Activated T-cell treated with anti-CD3 and anti-CD28 coated beads for 48 hours (primary cell): ENCODE measurements at regions not wholly inside any gene's neighbourhood (a gene's known extent, or its start where the extent isn't known, plus 50 kb on each side); places are given as distances from the start of the nearest gene placed in this dataset.

Experiments used
- DNase-seq: peaks from one replicate; pipeline ENCODE4 v3.0.0-alpha.2; 2020; ENCODE audit warnings: low read depth

- DNase-seq: no peak
These were observed 203.3 kb upstream of the HS3ST1 start for GRCh38 chr4:11632025-11632424.

GRCh38 chr4:11631416-11631815, 202.7 kb upstream of the HS3ST1 start:
- DNase-seq: no peak

- DNase-seq: no peak
These were observed 199.5 kb upstream of the HS3ST1 start for GRCh38 chr4:11628093-11628725.

- DNase-seq: no peak
These were observed 197.4 kb upstream of the HS3ST1 start for GRCh38 chr4:11626066-11626465.

- no peak for DNase-seq
These were observed 196.5 kb upstream of the HS3ST1 start for GRCh38 chr4:11625211-11625610.

GRCh38 chr4:11624370-11624769, 195.7 kb upstream of the HS3ST1 start:
- no peak for DNase-seq

GRCh38 chr4:11623726-11624037, 195.0 kb upstream of the HS3ST1 start:
- DNase-seq: no peak

GRCh38 chr4:11622961-11623725, 194.4 kb upstream of the HS3ST1 start:
- no peak for DNase-seq

GRCh38 chr4:11620861-11621260, 192.2 kb upstream of the HS3ST1 start:
- no peak for DNase-seq

GRCh38 chr4:11618666-11619282, 190.1 kb upstream of the HS3ST1 start:
- no peak for DNase-seq

GRCh38 chr4:11616856-11617255, 188.2 kb upstream of the HS3ST1 start:
- DNase-seq: no peak

GRCh38 chr4:11615601-11616000, 186.9 kb upstream of the HS3ST1 start:
- DNase-seq: no peak

- no peak for DNase-seq
These were observed 185.7 kb upstream of the HS3ST1 start for GRCh38 chr4:11614426-11614825.

- DNase-seq: no peak
These were observed 183.2 kb upstream of the HS3ST1 start for GRCh38 chr4:11611868-11612267.

- DNase-seq: no peak
These were observed 181.1 kb upstream of the HS3ST1 start for GRCh38 chr4:11609751-11610150.

GRCh38 chr4:11608992-11609391, 180.3 kb upstream of the HS3ST1 start:
- no peak for DNase-seq

- no peak for DNase-seq
These were observed 177.4 kb upstream of the HS3ST1 start for GRCh38 chr4:11606078-11606477.

- DNase-seq: no peak
These were observed 176.9 kb upstream of the HS3ST1 start for GRCh38 chr4:11605597-11605996.

- DNase-seq: no peak
These were observed 176.1 kb upstream of the HS3ST1 start for GRCh38 chr4:11604821-11605220.

GRCh38 chr4:11603591-11604194, 175.0 kb upstream of the HS3ST1 start:
- DNase-seq: no peak

- DNase-seq: no peak
These were observed 174.1 kb upstream of the HS3ST1 start for GRCh38 chr4:11602606-11603340.

- DNase-seq: no peak
These were observed 170.4 kb upstream of the HS3ST1 start for GRCh38 chr4:11599064-11599463.
